NB4 (cell line): ENCODE measurements at regions not wholly inside any gene's neighbourhood (a gene's known extent, or its start where the extent isn't known, plus 50 kb on each side); places are given as distances from the start of the nearest gene placed in this dataset.

Experiments used
- CTCF ChIP-seq: IDR thresholded peaks from one replicate; pipeline ENCODE4 v1.5.1; 2012; ENCODE audit warnings: low read depth, low read length
- MAX ChIP-seq: IDR thresholded peaks from 2 replicates; pipeline ENCODE4 v1.6.1; 2011; ENCODE audit warnings: low read depth, low read length
- MYC ChIP-seq: IDR thresholded peaks from 2 replicates; pipeline ENCODE4 v1.6.1; 2011; ENCODE audit warnings: low read depth, low read length
- POLR2A ChIP-seq: IDR thresholded peaks from 2 replicates; pipeline ENCODE4 v1.6.1; 2011; ENCODE audit warnings: mild to moderate bottlenecking; ENCODE audit not compliant: insufficient read length; ENCODE audit errors: extremely low read depth

GRCh38 chr5:158202801-158203200 lies 343.9 kb upstream of the CLINT1 start:
- no peak for TF ChIP-seq MAX
- TF ChIP-seq CTCF, result no peak
- no peak for TF ChIP-seq POLR2A
- TF ChIP-seq MYC, result no peak
